ENCODE measurements at regions not wholly inside any gene's neighbourhood (a gene's known extent, or its start where the extent isn't known, plus 50 kb on each side); places are given as distances from the start of the nearest gene placed in this dataset.
"Not testable (repeated sequence)": the region's sequence is repeated elsewhere in the genome, so short reads cannot be mapped to it uniquely, and the experiment has no call there.

- not testable (repeated sequence) for DNase-seq (ENCODE audit: low spot score)
Observed at GRCh38 chr7:65719123-65719798, 153.6 kb upstream of the VKORC1L1 start.

GRCh38 chr7:65722361-65722792 lies 150.5 kb upstream of the VKORC1L1 start:
- TF ChIP-seq CTCF (conservative IDR thresholded peaks at IDR 0.05; ENCODE audit: low read depth) = peak; percentile 71
- peak; percentile 54 for DNase-seq (ENCODE audit: low spot score)
- ChIA-PET POLR2A (ENCODE audit: low non-redundant PET) (no interaction called here), CTCF (interaction anchor here (0.6 to 0.9 kb wide), 4 partner anchors 11 to 291 kb away, joined by 3 to 6 read pairs (median 4); no protein-coding TSS in a partner anchor)
- no peak overlapping the region for H3K27ac ChIP-seq

More at GRCh38 chr7:65719123-65719798, 153.6 kb upstream of the VKORC1L1 start:
- H3K27ac ChIP-seq; CTCF ChIA-PET; POLR2A ChIA-PET (ENCODE audit: low non-redundant PET): not testable (repeated sequence)

GRCh38 chr7:65727182-65727581 lies 145.7 kb upstream of the VKORC1L1 start:
- H3K27ac ChIP-seq; CTCF ChIA-PET; POLR2A ChIA-PET (ENCODE audit: low non-redundant PET); DNase-seq (ENCODE audit: low spot score): not testable (repeated sequence)

- H3K27ac ChIP-seq = peak overlapping the region; percentile 50
- no peak for DNase-seq (ENCODE audit: low spot score)
- no peak for TF ChIP-seq CTCF (conservative IDR thresholded peaks at IDR 0.05; ENCODE audit: low read depth)
- ChIA-PET CTCF (no interaction called here), POLR2A (ENCODE audit: low non-redundant PET) (no interaction called here)
Observed at GRCh38 chr7:65731129-65731528, 141.7 kb upstream of the VKORC1L1 start.

- ChIA-PET POLR2A (ENCODE audit: low non-redundant PET) (no interaction called here), CTCF (no interaction called here)
- H3K27ac ChIP-seq = peak overlapping the region; percentile 50
- no peak for DNase-seq (ENCODE audit: low spot score)
- no peak for TF ChIP-seq CTCF (conservative IDR thresholded peaks at IDR 0.05; ENCODE audit: low read depth)
Observed at GRCh38 chr7:65731562-65732035, 141.3 kb upstream of the VKORC1L1 start.

- DNase-seq (ENCODE audit: low spot score) = no peak
- POLR2A ChIA-PET (ENCODE audit: low non-redundant PET) = no interaction called here
- CTCF ChIA-PET = no interaction called here
- no peak for TF ChIP-seq CTCF (conservative IDR thresholded peaks at IDR 0.05; ENCODE audit: low read depth)
- peak overlapping the region; percentile 92 for H3K27ac ChIP-seq
Observed at GRCh38 chr7:65744406-65744805, 128.5 kb upstream of the VKORC1L1 start.

- no peak for TF ChIP-seq CTCF (conservative IDR thresholded peaks at IDR 0.05; ENCODE audit: low read depth)
- ChIA-PET POLR2A (ENCODE audit: low non-redundant PET) (interaction anchor here (0.6 kb wide), 1 partner anchor 617 kb away, joined by 3 read pairs; no protein-coding TSS in a partner anchor), CTCF (no interaction called here)
- H3K27ac ChIP-seq = peak overlapping the region; percentile 92
- no peak for DNase-seq (ENCODE audit: low spot score)
Observed at GRCh38 chr7:65746398-65746669, 126.5 kb upstream of the VKORC1L1 start.

GRCh38 chr7:65749039-65749438 lies 123.8 kb upstream of the VKORC1L1 start:
- DNase-seq (ENCODE audit: low spot score) = no peak
- POLR2A ChIA-PET (ENCODE audit: low non-redundant PET) = no interaction called here
- CTCF ChIA-PET = no interaction called here
- H3K27ac ChIP-seq = no peak overlapping the region
- no peak for TF ChIP-seq CTCF (conservative IDR thresholded peaks at IDR 0.05; ENCODE audit: low read depth)
